ENCODE measurements at regions not wholly inside any gene's neighbourhood (a gene's known extent, or its start where the extent isn't known, plus 50 kb on each side); places are given as distances from the start of the nearest gene placed in this dataset.

DNA sequence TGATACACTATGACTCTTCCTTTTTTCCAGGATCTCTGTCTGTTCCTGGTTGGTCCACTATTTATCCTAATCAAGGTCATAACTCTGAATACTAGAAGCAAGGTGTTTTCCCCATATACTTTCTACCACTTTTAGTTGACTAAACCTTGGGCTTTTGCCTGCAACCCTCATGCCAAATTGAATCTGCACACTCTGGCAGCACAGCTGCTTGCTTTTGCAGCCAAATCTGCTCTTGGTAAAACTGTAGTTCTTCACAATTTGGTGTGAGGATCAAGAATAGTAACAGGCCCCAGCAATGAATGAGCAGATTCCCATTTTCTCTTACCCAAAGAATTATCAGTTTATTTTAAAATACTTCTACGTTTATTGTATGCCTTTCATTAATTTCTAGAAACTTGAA lies 586.5 kb upstream of the CNTN5 start:
- Histone ChIP-seq H2AFZ (ENCODE audit: low read depth, low read length) (no peak overlapping the region), H3K36me3 (ENCODE audit: control insufficient read depth in 2 of 2, extremely low read depth in 1 of 2, insufficient read depth in 2 of 2, low read length in 2 of 2) (no peaks in the 10 kb centered on the region), H3K9me1 (replicated peaks; ENCODE audit: control insufficient read depth, extremely low read depth, insufficient read depth, low read length) (no peaks in the 10 kb centered on the region), H3K9ac (replicated peaks; ENCODE audit: extremely low read depth, insufficient read depth, low read length) (no peak overlapping the region), H3K4me3 (replicated peaks in 1 of 3; ENCODE audit: insufficient read depth in 1 of 3, low read depth in 1 of 3, low read length in 3 of 3) (no peak overlapping the region), H3K9me3 (replicated peaks; ENCODE audit: control insufficient read depth, insufficient read depth, low read length) (peaks cover 6% of the 10 kb centered on the region), H3K4me1 (ENCODE audit: control insufficient read depth, extremely low read depth, insufficient read depth, low read length) (no peaks in the 10 kb centered on the region), H3K4me2 (ENCODE audit: insufficient read depth, low read length) (no peak overlapping the region), H3K27ac (ENCODE audit: insufficient read depth, low read depth, low read length) (no peak overlapping the region), H4K20me1 (replicated peaks; ENCODE audit: control insufficient read depth, extremely low read depth, insufficient read depth, low read length) (no peaks in the 10 kb centered on the region), H3K27me3 (ENCODE audit: control insufficient read depth in 2 of 2, insufficient read depth in 2 of 2, low read length in 2 of 2) (no peaks in the 10 kb centered on the region), H3K79me2 (ENCODE audit: control insufficient read depth, insufficient read depth, low read length) (no peaks in the 10 kb centered on the region)
- dilution Hi-C loops (cut with MboI; ENCODE audit: extremely low pct_ligation_motif_present, low sequenced_read_pairs) (no loop called here), intact Hi-C loops (cut with micrococcal nuclease) (no loop called here)
- no peak for TF ChIP-seq POLR2AphosphoS5 (IDR thresholded peaks at IDR 0.05; ENCODE audit: insufficient read depth, low read depth, low read length)
- TF ChIP-seq EZH2 (IDR thresholded peaks at IDR 0.05; ENCODE audit: borderline replicate concordance, low read depth, low read length, severe bottlenecking): no peak
- no peak for TF ChIP-seq JUN (IDR thresholded peaks at IDR 0.05; ENCODE audit: borderline replicate concordance, insufficient read depth, insufficient read length, low read depth)
- no peak for TF ChIP-seq MAX (IDR thresholded peaks at IDR 0.05; ENCODE audit: insufficient read depth, insufficient read length)
- TF ChIP-seq CTCF (IDR thresholded peaks at IDR 0.05; ENCODE audit: extremely low read depth in 1 of 2, insufficient read depth in 1 of 2, low read depth in 1 of 2, low read length in 2 of 2): no peak
- TF ChIP-seq MYC (IDR thresholded peaks at IDR 0.05; ENCODE audit: low read depth, low read length): no peak
- no peak for TF ChIP-seq GATA2 (IDR thresholded peaks at IDR 0.05; ENCODE audit: insufficient read depth, insufficient read length, low read depth, low read length)
- TF ChIP-seq POLR2A (IDR thresholded peaks at IDR 0.05; ENCODE audit: low read depth, low read length): no peak
- TF ChIP-seq FOS (IDR thresholded peaks at IDR 0.05; ENCODE audit: borderline replicate concordance, insufficient read depth, low read length): no peak
- ChIA-PET POLR2A (no interaction called here), CTCF (no interaction called here)
- no TSS peak for BruUV-seq (replicated peaks)
- DNase-seq (ENCODE audit: low read depth, low spot score) (no peak), FAIRE-seq (no peak)

Data from endothelial cell of umbilical vein (primary cell).